ENCODE measurements at regions not wholly inside any gene's neighbourhood (a gene's known extent, or its start where the extent isn't known, plus 50 kb on each side); places are given as distances from the start of the nearest gene placed in this dataset.
"Not testable (repeated sequence)": the region's sequence is repeated elsewhere in the genome, so short reads cannot be mapped to it uniquely, and the experiment has no call there.

- H3K36me3 ChIP-seq: no peaks in the 10 kb centered on the region
- no peak overlapping the region for H3K4me3 ChIP-seq
- no peaks in the 10 kb centered on the region for H3K4me1 ChIP-seq
- peaks cover 0 to 6% of the 10 kb centered on the region in 2 donors for H3K9me3 ChIP-seq
- intact Hi-C loops (cut with DNase I): no loop called here
- DNase-seq (ENCODE audit: low spot score in 2 of 2): no peak
- H3K27me3 ChIP-seq: no peaks in the 10 kb centered on the region
- TF ChIP-seq CTCF (IDR thresholded peaks at IDR 0.05): no peak
- no peak overlapping the region for H3K27ac ChIP-seq
Observed at GRCh38 chr14:54010981-54011380, 54.4 kb upstream of the BMP4 start.

DNA sequence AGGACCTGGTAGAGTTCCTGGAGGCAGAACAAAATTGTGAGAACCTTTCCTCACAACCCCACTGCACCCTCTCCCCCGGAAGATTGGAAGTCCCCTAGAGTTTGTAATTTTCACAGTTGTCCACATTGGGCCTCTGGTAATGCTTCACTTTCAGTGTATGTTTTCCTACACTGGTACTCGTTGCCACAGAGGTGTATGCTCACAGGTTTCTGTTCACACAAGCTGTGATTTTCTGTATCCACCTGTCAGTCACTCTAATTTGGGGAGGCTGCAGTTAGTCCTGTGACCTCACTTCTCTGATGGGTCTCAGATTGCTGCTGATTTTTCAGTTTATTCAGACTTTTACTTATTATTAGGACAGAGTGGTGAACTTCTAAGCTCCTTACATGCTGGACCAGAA lies 66.4 kb upstream of the BMP4 start:
- no peaks in the 10 kb centered on the region for H3K27me3 ChIP-seq
- H3K4me1 ChIP-seq: no peaks in the 10 kb centered on the region
- no peaks in the 10 kb centered on the region for H3K36me3 ChIP-seq
- TF ChIP-seq CTCF (IDR thresholded peaks at IDR 0.05): no peak
- no peaks in the 10 kb centered on the region for H3K9me3 ChIP-seq
- H3K27ac ChIP-seq: no peak overlapping the region
- DNase-seq (ENCODE audit: low spot score in 2 of 2): no peak
- intact Hi-C loops (cut with DNase I): no loop called here
- no peak overlapping the region for H3K4me3 ChIP-seq

GRCh38 chr14:54025661-54026060 lies 69.0 kb upstream of the BMP4 start:
- DNase-seq (ENCODE audit: low spot score in 2 of 2): no peak
- H3K27ac ChIP-seq: no peak overlapping the region
- H3K9me3 ChIP-seq: no peaks in the 10 kb centered on the region
- no peaks in the 10 kb centered on the region for H3K36me3 ChIP-seq
- intact Hi-C loops (cut with DNase I): no loop called here
- H3K27me3 ChIP-seq: no peaks in the 10 kb centered on the region
- peak in 1 of 3 experiments; percentile 9 for TF ChIP-seq CTCF (IDR thresholded peaks at IDR 0.05)
- H3K4me1 ChIP-seq: no peaks in the 10 kb centered on the region
- H3K4me3 ChIP-seq: no peak overlapping the region

DNA sequence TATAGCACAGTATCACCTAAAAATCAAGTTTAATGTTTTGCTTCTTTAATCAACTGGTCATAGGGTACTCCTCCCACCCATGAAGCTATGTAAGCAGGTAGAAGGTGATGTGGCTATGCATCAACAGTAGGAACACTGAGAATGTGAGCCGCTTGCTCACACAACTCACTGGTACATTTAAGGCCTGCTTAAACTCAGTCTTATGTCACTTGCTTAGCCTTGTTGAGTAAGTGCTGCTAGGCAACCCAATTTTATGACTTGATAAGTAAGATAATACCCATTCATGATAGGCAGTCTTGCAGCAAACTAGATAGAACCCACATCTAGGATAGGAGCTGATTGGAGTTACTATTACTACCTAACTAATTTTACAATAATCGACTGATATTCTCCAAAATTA lies 70.0 kb upstream of the BMP4 start:
- no peaks in the 10 kb centered on the region for H3K27me3 ChIP-seq
- TF ChIP-seq CTCF (IDR thresholded peaks at IDR 0.05): no peak
- DNase-seq (ENCODE audit: low spot score in 2 of 2): no peak
- H3K27ac ChIP-seq: no peak overlapping the region
- H3K9me3 ChIP-seq: no peaks in the 10 kb centered on the region
- intact Hi-C loops (cut with DNase I): no loop called here
- H3K4me1 ChIP-seq: no peaks in the 10 kb centered on the region
- H3K36me3 ChIP-seq: no peaks in the 10 kb centered on the region
- no peak overlapping the region for H3K4me3 ChIP-seq

DNA sequence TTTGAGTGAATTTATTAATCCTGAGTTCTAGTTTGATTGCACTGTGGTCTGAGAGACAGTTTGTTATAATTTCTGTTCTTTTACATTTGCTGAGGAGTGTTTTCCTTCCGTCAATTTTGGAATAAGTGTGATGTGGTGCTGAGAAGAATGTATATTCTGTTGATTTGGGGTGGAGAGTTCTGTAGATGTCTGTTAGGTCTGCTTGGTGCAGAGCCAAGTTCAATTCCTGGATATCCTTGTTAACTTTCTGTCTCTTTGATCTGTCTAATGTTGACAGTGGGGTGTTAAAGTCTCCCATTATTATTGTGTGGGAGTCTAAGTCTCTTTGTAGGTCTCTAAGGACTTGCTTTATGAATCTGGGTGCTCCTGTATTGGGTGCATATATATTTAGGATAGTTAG lies 74.4 kb upstream of the BMP4 start:
- DNase-seq (ENCODE audit: low spot score in 2 of 2); H3K27me3 ChIP-seq; intact Hi-C loops (cut with DNase I): not testable (repeated sequence)

GRCh38 chr14:54033285-54033684 lies 76.7 kb upstream of the BMP4 start:
- intact Hi-C loops (cut with DNase I); H3K27ac ChIP-seq; H3K27me3 ChIP-seq; H3K4me1 ChIP-seq; H3K4me3 ChIP-seq; H3K36me3 ChIP-seq; DNase-seq (ENCODE audit: low spot score in 2 of 2): not testable (repeated sequence)
- H3K9me3 ChIP-seq: peaks cover 0 to 11% of the 10 kb centered on the region in 2 donors

More for the DNA sequence above, 74.4 kb upstream of the BMP4 start:
- H3K4me1 ChIP-seq, H3K27ac ChIP-seq, H3K36me3 ChIP-seq, H3K4me3 ChIP-seq: not testable (repeated sequence)
- H3K9me3 ChIP-seq: peaks cover 0 to 11% of the 10 kb centered on the region in 2 donors

GRCh38 chr14:54038724-54039123 lies 82.1 kb upstream of the BMP4 start:
- Histone ChIP-seq H3K27me3 (no peaks in the 10 kb centered on the region), H3K4me1 (no peaks in the 10 kb centered on the region), H3K4me3 (no peak overlapping the region), H3K9me3 (peaks cover 0 to 11% of the 10 kb centered on the region in 2 donors), H3K27ac (no peak overlapping the region), H3K36me3 (no peaks in the 10 kb centered on the region)
- TF ChIP-seq CTCF (IDR thresholded peaks at IDR 0.05): no peak
- intact Hi-C loops (cut with DNase I): no loop called here
- DNase-seq (ENCODE audit: low spot score in 2 of 2): no peak
